H1 (cell line): ENCODE measurements at regions not wholly inside any gene's neighbourhood (a gene's known extent, or its start where the extent isn't known, plus 50 kb on each side); places are given as distances from the start of the nearest gene placed in this dataset.

Experiments
- CTCF ChIA-PET: fragments of 300-600 bp; sonication (Branson Sonifier 250); formaldehyde crosslinking; loops from one replicate; lab custom pipeline; 2021; ENCODE audit not compliant: partially characterized antibody; lab: Charles Lee
- POLR2A ChIA-PET: fragments of 300-600 bp; sonication (Branson Sonifier 250); formaldehyde crosslinking; loops from one replicate; lab custom pipeline; 2021; ENCODE audit warnings: inconsistent platforms; ENCODE audit not compliant: partially characterized antibody; lab: Charles Lee
- DNase-seq, 2 experiments: peaks; one replicate each; pipeline versions ENCODE4 v3.0.0 to v3.0.0-alpha.2; 2010 to 2022; ENCODE audit warnings: low spot score in 2 of 2, low read depth in 1 of 2, mixed read lengths in 1 of 2
- FAIRE-seq: peaks from 2 replicates; lab custom pipeline; 2011; peaks lifted over from hg19 to GRCh38; lab: Jason Lieb, UNC
- H2AFZ ChIP-seq: 2 replicates; pipeline ENCODE4 v1.8.1; 2012; ENCODE audit warnings: low read length, inconsistent platforms
- H2AK5ac ChIP-seq: 2 replicates; pipeline ENCODE4 v1.6.1; 2013; ENCODE audit warnings: low read depth, low read length
- H2BK120ac ChIP-seq: replicated peaks from 2 replicates; pipeline ENCODE3; 2013; ENCODE audit warnings: low read depth, low read length, inconsistent platforms
- H2BK12ac ChIP-seq: 2 replicates; pipeline ENCODE4 v1.6.1; 2013; ENCODE audit warnings: low read depth, low read length
- H2BK15ac ChIP-seq: 2 replicates; pipeline ENCODE4 v1.6.1; 2013; ENCODE audit warnings: low read length
- H2BK20ac ChIP-seq: 2 replicates; pipeline ENCODE4 v1.6.1; 2013; ENCODE audit warnings: low read length
- H2BK5ac ChIP-seq: 2 replicates; pipeline ENCODE4 v1.6.1; 2013; ENCODE audit warnings: low read depth, low read length
- H3K14ac ChIP-seq: 2 replicates; pipeline ENCODE4 v1.6.1; 2013; ENCODE audit warnings: inconsistent platforms; ENCODE audit not compliant: insufficient read length
- H3K18ac ChIP-seq: 2 replicates; pipeline ENCODE4 v1.6.1; 2013; ENCODE audit warnings: low read length; ENCODE audit errors: extremely low read depth
- H3K23ac ChIP-seq: 2 replicates; pipeline ENCODE4 v1.6.1; 2013; ENCODE audit warnings: inconsistent platforms; ENCODE audit not compliant: insufficient read length
- H3K23me2 ChIP-seq: 2 replicates; pipeline ENCODE4 v1.6.1; 2013; ENCODE audit warnings: low read depth, low read length
- H3K27ac ChIP-seq: 2 replicates; pipeline ENCODE4 v1.6.1; 2011; ENCODE audit warnings: low read depth, low read length, inconsistent platforms
- H3K27me3 ChIP-seq, 4 experiments: replicated peaks in 1 of 4; 1 replicate in 1 of 4; 2 replicates in 3 of 4; pipeline versions ENCODE4 v1.6.1 to v1.8.1; 2011 to 2013; ENCODE audit warnings: low read length in 3 of 4, mild to moderate bottlenecking in 3 of 4, inconsistent platforms in 2 of 4, mixed read lengths in 2 of 4, moderate library complexity in 1 of 4; ENCODE audit not compliant: control insufficient read depth in 3 of 4, insufficient read depth in 3 of 4; ENCODE audit errors: extremely low read depth in 1 of 4
- H3K36me3 ChIP-seq, 4 experiments: 2 replicates each; pipeline versions ENCODE4 v1.6.1 to v1.8.1; 2011 to 2013; ENCODE audit warnings: mild to moderate bottlenecking in 4 of 4, low read length in 3 of 4, moderate library complexity in 2 of 4, control low read depth in 1 of 4, inconsistent platforms in 1 of 4; ENCODE audit not compliant: insufficient read depth in 4 of 4, control insufficient read depth in 2 of 4
- H3K4ac ChIP-seq: replicated peaks from 2 replicates; pipeline ENCODE3; 2013; ENCODE audit warnings: low read length, low read depth, mixed read lengths, inconsistent platforms; ENCODE audit not compliant: insufficient read length
- H3K4me1 ChIP-seq, 4 experiments: replicated peaks in 1 of 4; 1 replicate in 1 of 4; 2 replicates in 3 of 4; pipeline versions ENCODE4 v1.6.1 to v1.8.1; 2011 to 2013; ENCODE audit warnings: low read length in 3 of 4, inconsistent platforms in 2 of 4, mixed read lengths in 1 of 4; ENCODE audit not compliant: insufficient read depth in 4 of 4, control insufficient read depth in 3 of 4
- H3K4me2 ChIP-seq, 2 experiments: 2 replicates each; pipeline versions ENCODE4 v1.6.1 to v1.8.1; 2011 to 2013; ENCODE audit warnings: low read depth in 2 of 2, low read length in 2 of 2, control low read depth in 1 of 2, inconsistent platforms in 1 of 2, mild to moderate bottlenecking in 1 of 2; ENCODE audit not compliant: insufficient read depth in 1 of 2
- H3K4me3 ChIP-seq, 4 experiments: fragments of 200-600, 300-600 bp in 1 of 4; sonication (generic), shearing (Covaris generic), sonication (Bioruptor Twin) in 1 of 4; 2 replicates each; pipeline versions ENCODE4 v1.5.1 to v1.8.1; 2011 to 2016; ENCODE audit warnings: low read length in 4 of 4, low read depth in 3 of 4, control low read depth in 2 of 4, inconsistent platforms in 2 of 4, mild to moderate bottlenecking in 2 of 4, mixed read lengths in 1 of 4, moderate library complexity in 1 of 4; ENCODE audit not compliant: insufficient read depth in 2 of 4; ENCODE audit errors: extremely low read depth in 1 of 4
- H3K56ac ChIP-seq: replicated peaks from 2 replicates; pipeline ENCODE3; 2013; ENCODE audit warnings: low read depth, mild to moderate bottlenecking, mixed read lengths, low read length, inconsistent platforms; ENCODE audit not compliant: insufficient read length
- H3K79me1 ChIP-seq: 2 replicates; pipeline ENCODE4 v1.6.1; 2013; ENCODE audit warnings: low read depth, low read length, control low read depth
- H3K79me2 ChIP-seq, 2 experiments: 2 replicates each; pipeline versions ENCODE4 v1.6.1 to v1.8.1; 2012 to 2013; ENCODE audit warnings: low read length in 2 of 2, mild to moderate bottlenecking in 2 of 2, inconsistent platforms in 1 of 2; ENCODE audit not compliant: insufficient read depth in 2 of 2, control insufficient read depth in 1 of 2
- H3K9ac ChIP-seq, 4 experiments: replicated peaks in 1 of 4; 1 replicate in 1 of 4; 2 replicates in 3 of 4; pipeline versions ENCODE4 v1.6.1 to v1.8.1; 2011 to 2013; ENCODE audit warnings: low read depth in 3 of 4, low read length in 3 of 4, control low read depth in 2 of 4, mild to moderate bottlenecking in 2 of 4, moderate library complexity in 2 of 4, inconsistent platforms in 1 of 4; ENCODE audit errors: extremely low read depth in 1 of 4
- H3K9me3 ChIP-seq, 2 experiments: 2 replicates each; pipeline versions ENCODE4 v1.6.1 to v1.8.1; 2012 to 2013; ENCODE audit warnings: mild to moderate bottlenecking in 2 of 2, moderate library complexity in 2 of 2, control low read depth in 1 of 2, inconsistent platforms in 1 of 2, low read depth in 1 of 2, low read length in 1 of 2, mixed read lengths in 1 of 2; ENCODE audit not compliant: insufficient read depth in 2 of 2
- H4K20me1 ChIP-seq, 2 experiments: replicated peaks in 1 of 2; 2 replicates each; pipeline versions ENCODE3 to v1.8.1; 2011 to 2013; ENCODE audit warnings: inconsistent platforms in 2 of 2, low read length in 2 of 2, mild to moderate bottlenecking in 1 of 2; ENCODE audit not compliant: insufficient read depth in 2 of 2, control insufficient read depth in 1 of 2
- H4K5ac ChIP-seq: 2 replicates; pipeline ENCODE4 v1.6.1; 2013; ENCODE audit warnings: low read length, low read depth, mixed read lengths, inconsistent platforms; ENCODE audit not compliant: insufficient read length
- H4K8ac ChIP-seq: 2 replicates; pipeline ENCODE4 v1.8.0; 2013; ENCODE audit warnings: mild to moderate bottlenecking, moderate library complexity, low read length, inconsistent platforms; ENCODE audit not compliant: insufficient read depth; ENCODE audit errors: extremely low read depth
- H4K91ac ChIP-seq: replicated peaks from 2 replicates; pipeline ENCODE3; 2013; ENCODE audit warnings: low read length, mixed read lengths, inconsistent platforms; ENCODE audit not compliant: insufficient read length
- EGR1 ChIP-seq: IDR thresholded peaks from 2 replicates; pipeline ENCODE4 v1.6.1; 2011; ENCODE audit warnings: low read depth, low read length, borderline replicate concordance
- POU5F1 ChIP-seq: IDR thresholded peaks from 2 replicates; pipeline ENCODE4 v1.6.1; 2011; ENCODE audit warnings: low read depth, mild to moderate bottlenecking, low read length, moderate library complexity
- SRF ChIP-seq: IDR thresholded peaks from 2 replicates; pipeline ENCODE4 v1.6.1; 2011; ENCODE audit warnings: mild to moderate bottlenecking, low read depth, low read length, moderate library complexity
- TAF7 ChIP-seq: optimal IDR thresholded peaks from 2 replicates; pipeline ENCODE3; 2011; ENCODE audit warnings: low read depth, mild to moderate bottlenecking, inconsistent platforms, low read length, moderate library complexity, borderline replicate concordance
- WGBS, 2 experiments: shearing (Covaris generic) in 1 of 2; methylation state at CpG; one replicate each; pipeline versions ENCODE4 v1.1.6 to v1.1.7; 2013 to 2015; ENCODE audit warnings: low lambda C conversion rate in 2 of 2, mixed read lengths in 2 of 2, inconsistent platforms in 1 of 2, low coverage in 1 of 2, missing lambda C conversion rate in 1 of 2; ENCODE audit not compliant: insufficient replicate concordance in 2 of 2, insufficient coverage in 1 of 2, insufficient read length in 1 of 2; ENCODE audit errors: extremely low coverage in 1 of 2, missing lambda C conversion rate in 1 of 2; 5-methylcytosine and 5-hydroxymethylcytosine counted together

GRCh38 chr4:75398501-75398900, 115.7 kb downstream of the RCHY1 start:
- no peaks in the 10 kb centered on the region for H3K27me3 ChIP-seq
- H3K18ac ChIP-seq, result no peak overlapping the region
- no peak overlapping the region for H2BK5ac ChIP-seq
- H2BK120ac ChIP-seq, result no peak overlapping the region
- H2AFZ ChIP-seq, result no peak overlapping the region
- FAIRE-seq (no peak), DNase-seq (no peak)
- no peaks in the 10 kb centered on the region for H3K4me1 ChIP-seq
- H4K91ac ChIP-seq, result no peak overlapping the region
- H2AK5ac ChIP-seq, result no peak overlapping the region
- H3K4me2 ChIP-seq, result no peak overlapping the region
- H3K23ac ChIP-seq, result no peak overlapping the region
- H3K23me2 ChIP-seq, result no peaks in the 10 kb centered on the region
- H2BK20ac ChIP-seq, result no peak overlapping the region
- no peaks in the 10 kb centered on the region for H3K36me3 ChIP-seq
- CTCF ChIA-PET, result interaction anchor here (0.8 kb wide), 1 partner anchor 20 kb away, joined by 3 read pairs; no protein-coding TSS in a partner anchor
- no peaks in the 10 kb centered on the region for H3K79me1 ChIP-seq
- H2BK12ac ChIP-seq, result no peak overlapping the region
- no peaks in the 10 kb centered on the region for H4K20me1 ChIP-seq
- TF ChIP-seq POU5F1 (no peak), SRF (no peak), EGR1 (no peak), TAF7 (no peak)
- TF ChIP-seq, all 59 proteins: peak for 0
- Histone ChIP-seq H4K5ac (no peak overlapping the region), H3K14ac (no peak overlapping the region), H4K8ac (no peak overlapping the region), H3K4ac (no peak overlapping the region), H3K56ac (no peak overlapping the region), H3K27ac (no peak overlapping the region), H2BK15ac (no peak overlapping the region), H3K9ac (no peak overlapping the region), H3K4me3 (no peak overlapping the region), H3K79me2 (no peaks in the 10 kb centered on the region), H3K9me3 (no peaks in the 10 kb centered on the region)
- WGBS, 2 experiments, result 95% methylated on average over 4 of the region's 4 CpGs; no CpG with 5 or more reads in 1 of the 2 experiments
- POLR2A ChIA-PET, result no interaction called here
